ENCODE measurements at regions not wholly inside any gene's neighbourhood (a gene's known extent, or its start where the extent isn't known, plus 50 kb on each side); places are given as distances from the start of the nearest gene placed in this dataset.

DNA sequence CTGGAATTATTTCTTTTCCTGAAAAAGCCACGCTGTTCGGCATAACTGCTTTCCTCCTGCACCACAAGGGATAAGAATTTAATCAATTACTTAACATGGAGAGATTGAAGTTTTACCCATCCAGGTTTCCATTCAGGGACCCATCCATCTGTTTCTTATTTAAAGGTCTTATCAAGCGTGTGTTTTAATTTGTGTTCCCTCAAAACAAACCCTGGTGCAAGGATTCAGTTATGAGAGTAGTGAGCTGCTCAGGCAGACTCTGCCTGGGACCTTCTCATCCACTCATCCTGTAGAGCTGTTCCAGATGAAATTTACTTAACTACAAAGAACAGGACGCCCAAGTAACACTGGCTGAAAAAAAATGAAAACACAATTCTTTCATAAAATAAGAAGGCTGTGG is 97.8 kb downstream of the BANF2 start:
- TF ChIP-seq, protein P1, sequence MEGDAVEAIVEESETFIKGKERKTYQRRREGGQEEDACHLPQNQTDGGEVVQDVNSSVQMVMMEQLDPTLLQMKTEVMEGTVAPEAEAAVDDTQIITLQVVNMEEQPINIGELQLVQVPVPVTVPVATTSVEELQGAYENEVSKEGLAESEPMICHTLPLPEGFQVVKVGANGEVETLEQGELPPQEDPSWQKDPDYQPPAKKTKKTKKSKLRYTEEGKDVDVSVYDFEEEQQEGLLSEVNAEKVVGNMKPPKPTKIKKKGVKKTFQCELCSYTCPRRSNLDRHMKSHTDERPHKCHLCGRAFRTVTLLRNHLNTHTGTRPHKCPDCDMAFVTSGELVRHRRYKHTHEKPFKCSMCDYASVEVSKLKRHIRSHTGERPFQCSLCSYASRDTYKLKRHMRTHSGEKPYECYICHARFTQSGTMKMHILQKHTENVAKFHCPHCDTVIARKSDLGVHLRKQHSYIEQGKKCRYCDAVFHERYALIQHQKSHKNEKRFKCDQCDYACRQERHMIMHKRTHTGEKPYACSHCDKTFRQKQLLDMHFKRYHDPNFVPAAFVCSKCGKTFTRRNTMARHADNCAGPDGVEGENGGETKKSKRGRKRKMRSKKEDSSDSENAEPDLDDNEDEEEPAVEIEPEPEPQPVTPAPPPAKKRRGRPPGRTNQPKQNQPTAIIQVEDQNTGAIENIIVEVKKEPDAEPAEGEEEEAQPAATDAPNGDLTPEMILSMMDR (IDR thresholded peaks at IDR 0.05) = no peak
- TF ChIP-seq POLR2A (IDR thresholded peaks at IDR 0.05) = no peak
